ENCODE measurements at regions not wholly inside any gene's neighbourhood (a gene's known extent, or its start where the extent isn't known, plus 50 kb on each side); places are given as distances from the start of the nearest gene placed in this dataset.
"Not testable (repeated sequence)": the region's sequence is repeated elsewhere in the genome, so short reads cannot be mapped to it uniquely, and the experiment has no call there.

- no peak for DNase-seq
- 55 to 74% (median 61%) methylated on average over 3 of the region's 3 CpGs for WGBS, 5 donors
- H3K36me3 ChIP-seq, result no peaks in the 10 kb centered on the region
Measured at GRCh38 chr4:157700898-157701694, 471.7 kb downstream of the GASK1B start.

DNA sequence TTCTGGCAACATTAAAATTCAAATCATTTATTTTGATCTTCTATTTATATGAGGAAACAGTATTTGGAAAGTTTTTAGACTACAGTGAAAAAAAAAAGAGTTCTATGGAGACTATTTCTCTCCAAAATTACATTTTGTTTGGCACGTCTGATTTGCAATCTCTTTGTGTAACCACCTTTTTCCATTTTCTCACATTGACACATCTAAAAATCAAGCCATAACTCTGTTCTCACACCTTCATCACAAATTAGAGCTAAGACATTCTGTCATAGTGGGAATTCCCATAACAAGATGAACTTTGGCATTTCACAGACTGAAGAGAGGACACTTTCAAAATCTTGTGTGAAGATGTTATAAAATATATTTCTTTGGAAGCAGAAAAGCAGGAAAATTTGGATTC is 468.9 kb downstream of the GRIA2 start:
- intact Hi-C loops (cut with DNase I; ENCODE audit: low total_unique reads), result no loop called here
- Histone ChIP-seq H3K9me3 (peaks cover 0 to 5% (median 0%) of the 10 kb centered on the region in 8 donors), H3K36me3 (no peaks in the 10 kb centered on the region), H3K4me1 (no peaks in the 10 kb centered on the region), H3K4me3 (no peak overlapping the region), H3K27me3 (replicated peaks in 1 of 7) (no peaks in the 10 kb centered on the region), H3K27ac (no peak overlapping the region)
- 82 to 97% (median 86%) methylated on average over 1 of the region's 1 CpG for WGBS, 5 donors
- TF ChIP-seq, protein P1, sequence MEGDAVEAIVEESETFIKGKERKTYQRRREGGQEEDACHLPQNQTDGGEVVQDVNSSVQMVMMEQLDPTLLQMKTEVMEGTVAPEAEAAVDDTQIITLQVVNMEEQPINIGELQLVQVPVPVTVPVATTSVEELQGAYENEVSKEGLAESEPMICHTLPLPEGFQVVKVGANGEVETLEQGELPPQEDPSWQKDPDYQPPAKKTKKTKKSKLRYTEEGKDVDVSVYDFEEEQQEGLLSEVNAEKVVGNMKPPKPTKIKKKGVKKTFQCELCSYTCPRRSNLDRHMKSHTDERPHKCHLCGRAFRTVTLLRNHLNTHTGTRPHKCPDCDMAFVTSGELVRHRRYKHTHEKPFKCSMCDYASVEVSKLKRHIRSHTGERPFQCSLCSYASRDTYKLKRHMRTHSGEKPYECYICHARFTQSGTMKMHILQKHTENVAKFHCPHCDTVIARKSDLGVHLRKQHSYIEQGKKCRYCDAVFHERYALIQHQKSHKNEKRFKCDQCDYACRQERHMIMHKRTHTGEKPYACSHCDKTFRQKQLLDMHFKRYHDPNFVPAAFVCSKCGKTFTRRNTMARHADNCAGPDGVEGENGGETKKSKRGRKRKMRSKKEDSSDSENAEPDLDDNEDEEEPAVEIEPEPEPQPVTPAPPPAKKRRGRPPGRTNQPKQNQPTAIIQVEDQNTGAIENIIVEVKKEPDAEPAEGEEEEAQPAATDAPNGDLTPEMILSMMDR (IDR thresholded peaks at IDR 0.05 in 8 of 11, conservative IDR thresholded peaks at IDR 0.05 in 3 of 11), result no peak
- TF ChIP-seq POLR2AphosphoS5 (IDR thresholded peaks at IDR 0.05), result no peak
- TF ChIP-seq POLR2A (IDR thresholded peaks at IDR 0.05), result no peak
- DNase-seq, result no peak

More at GRCh38 chr4:157700898-157701694, 471.7 kb downstream of the GASK1B start:
- TF ChIP-seq POLR2AphosphoS5 (IDR thresholded peaks at IDR 0.05) (no peak), POLR2A (IDR thresholded peaks at IDR 0.05) (no peak)
- TF ChIP-seq, protein P1 (IDR thresholded peaks at IDR 0.05 in 8 of 11, conservative IDR thresholded peaks at IDR 0.05 in 3 of 11), result no peak
- Histone ChIP-seq H3K4me3 (no peak overlapping the region), H3K4me1 (peaks cover 0 to 4% (median 0%) of the 10 kb centered on the region in 6 donors), H3K9me3 (no peaks in the 10 kb centered on the region), H3K27me3 (replicated peaks in 1 of 7) (no peaks in the 10 kb centered on the region), H3K27ac (no peak overlapping the region)
- intact Hi-C loops (cut with DNase I; ENCODE audit: low total_unique reads), result no loop called here

DNA sequence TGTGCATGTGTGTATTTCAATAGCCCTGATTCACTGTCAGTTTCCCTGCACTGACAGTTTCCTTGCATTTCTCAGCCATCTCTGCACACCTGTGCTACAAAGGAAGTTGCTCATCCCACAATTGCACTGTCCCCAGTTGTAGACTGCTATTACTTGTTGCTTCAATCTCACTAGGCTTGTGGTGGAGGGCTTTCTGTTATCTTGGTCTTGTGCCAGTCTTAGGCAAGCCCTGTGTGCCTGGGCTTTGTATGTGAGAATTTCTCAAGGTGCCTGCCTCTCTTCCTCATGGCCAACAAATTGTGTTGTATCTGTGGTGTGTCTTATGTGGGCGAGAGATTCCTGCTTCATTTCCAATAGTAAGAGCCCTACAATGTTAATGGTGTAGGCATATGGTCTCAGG is 467.4 kb downstream of the GRIA2 start:
- DNase-seq, result no peak
- Histone ChIP-seq H3K27ac (no peak overlapping the region), H3K27me3 (replicated peaks in 1 of 7) (no peaks in the 10 kb centered on the region), H3K36me3 (no peaks in the 10 kb centered on the region), H3K4me3 (no peak overlapping the region), H3K9me3 (peaks cover 0 to 5% (median 0%) of the 10 kb centered on the region in 8 donors), H3K4me1 (no peaks in the 10 kb centered on the region)
- intact Hi-C loops (cut with DNase I; ENCODE audit: low total_unique reads), result no loop called here
- no peak for TF ChIP-seq POLR2A (IDR thresholded peaks at IDR 0.05)
- no peak for TF ChIP-seq POLR2AphosphoS5 (IDR thresholded peaks at IDR 0.05)
- TF ChIP-seq, protein P1 (IDR thresholded peaks at IDR 0.05 in 8 of 11, conservative IDR thresholded peaks at IDR 0.05 in 3 of 11), result no peak
- 67 to 92% (median 77%) methylated on average over 1 of the region's 1 CpG for WGBS, 5 donors

DNA sequence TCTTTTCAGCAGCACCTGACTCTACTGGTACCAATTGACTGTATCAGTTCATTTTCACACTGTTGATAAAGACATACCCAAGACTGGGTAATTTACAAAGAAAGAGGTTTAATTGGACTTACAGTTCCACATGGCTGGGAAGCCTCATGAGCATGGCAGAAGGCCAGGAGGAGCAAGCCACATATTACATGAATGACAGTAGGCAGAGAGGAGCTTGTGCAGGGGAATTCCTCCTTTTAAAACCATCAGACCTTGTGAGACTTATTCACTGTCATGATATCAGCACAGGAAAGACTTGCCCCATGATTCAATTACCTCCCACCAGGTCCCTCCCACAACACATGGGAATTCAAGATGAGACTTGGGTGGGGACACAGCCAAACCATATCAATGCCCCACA is 458.8 kb downstream of the GRIA2 start:
- H3K4me1 ChIP-seq; H3K4me3 ChIP-seq; H3K27me3 ChIP-seq (replicated peaks in 1 of 7); DNase-seq; H3K27ac ChIP-seq; H3K36me3 ChIP-seq; intact Hi-C loops (cut with DNase I; ENCODE audit: low total_unique reads): not testable (repeated sequence)
- H3K9me3 ChIP-seq, result peaks cover 0 to 23% (median 13%) of the 10 kb centered on the region in 8 donors

Data from spleen (tissue), 11 donors.